Ovary (tissue), 3 donors: ENCODE measurements at regions not wholly inside any gene's neighbourhood (a gene's known extent, or its start where the extent isn't known, plus 50 kb on each side); places are given as distances from the start of the nearest gene placed in this dataset.

Experiments
- CTCF ChIP-seq, 3 donors: fragments of 450-650 bp in 2 of 3; fragments of 200-600 bp in 1 of 3; IDR thresholded peaks; one replicate each; pipeline versions ENCODE4 v1.5.1 to v1.8.0; 2016 to 2022; ENCODE audit warnings: antibody characterized with exemption in 3 of 3, mild to moderate bottlenecking in 1 of 3
- EP300 ChIP-seq: sonication (generic); formaldehyde crosslinking; IDR thresholded peaks from one replicate; pipeline ENCODE4 v1.6.1; 2017; ENCODE audit warnings: antibody characterized with exemption
- POLR2A ChIP-seq: fragments of 450-650 bp; IDR thresholded peaks from one replicate; pipeline ENCODE4 v1.6.1; 2017; ENCODE audit warnings: antibody characterized with exemption, mild to moderate bottlenecking, moderate library complexity
- donor health status: DM: no; HTN: no; CAD: no.

GRCh38 chr1:18580047-18580446 is 50.6 kb upstream of the PAX7 start:
- TF ChIP-seq POLR2A (no peak), CTCF (IDR thresholded peaks at IDR 0.05) (no peak), EP300 (no peak)
